GM18870 (cell line): ENCODE measurements at regions not wholly inside any gene's neighbourhood (a gene's known extent, or its start where the extent isn't known, plus 50 kb on each side); places are given as distances from the start of the nearest gene placed in this dataset.

Experiments
- ATAC-seq: cut with Tn5 transposase; IDR thresholded peaks from one replicate; pipeline ENCODE4 v1.9.1; 2021; ENCODE audit warnings: moderate library complexity; ENCODE audit not compliant: unreplicated experiment

GRCh38 chr15:31852933-31853799 lies 177.1 kb upstream of the CHRNA7 start:
- ATAC-seq = no peak

GRCh38 chr15:31856581-31856980 lies 173.7 kb upstream of the CHRNA7 start:
- no peak for ATAC-seq

GRCh38 chr15:31857194-31857593 lies 173.1 kb upstream of the CHRNA7 start:
- ATAC-seq = no peak

- no peak for ATAC-seq
These were observed 172.3 kb upstream of the CHRNA7 start for GRCh38 chr15:31858026-31858425.

- ATAC-seq = no peak
These were observed 164.1 kb upstream of the CHRNA7 start for GRCh38 chr15:31866248-31866647.

- ATAC-seq = no peak
These were observed 162.5 kb upstream of the CHRNA7 start for GRCh38 chr15:31867536-31868442.

GRCh38 chr15:31869686-31870307 lies 160.5 kb upstream of the CHRNA7 start:
- ATAC-seq = no peak

- ATAC-seq = peak; percentile 76
These were observed 159.8 kb upstream of the CHRNA7 start, which contains the start of gene OTUD7A for GRCh38 chr15:31870328-31871165. OTUD7A (minus strand) TSS chr15:31870673.

GRCh38 chr15:31871166-31871886 lies 159.0 kb upstream of the CHRNA7 start:
- ATAC-seq = no peak

GRCh38 chr15:31871887-31872281 lies 158.4 kb upstream of the CHRNA7 start:
- no peak for ATAC-seq

GRCh38 chr15:31887246-31887645 lies 143.1 kb upstream of the CHRNA7 start:
- no peak for ATAC-seq

- no peak for ATAC-seq
These were observed 137.8 kb upstream of the CHRNA7 start for GRCh38 chr15:31892513-31892912.

GRCh38 chr15:31893780-31894179 lies 136.5 kb upstream of the CHRNA7 start:
- no peak for ATAC-seq

- no peak for ATAC-seq
These were observed 132.6 kb upstream of the CHRNA7 start for GRCh38 chr15:31897746-31898145.

GRCh38 chr15:31901501-31901900 lies 128.8 kb upstream of the CHRNA7 start:
- no peak for ATAC-seq

- ATAC-seq = no peak
These were observed 125.3 kb upstream of the CHRNA7 start for GRCh38 chr15:31905054-31905453.

- ATAC-seq = no peak
These were observed 104.8 kb upstream of the CHRNA7 start for GRCh38 chr15:31925541-31925940.

- no peak for ATAC-seq
These were observed 99.3 kb upstream of the CHRNA7 start for GRCh38 chr15:31930967-31931366.

- ATAC-seq = no peak
These were observed 97.7 kb upstream of the CHRNA7 start for GRCh38 chr15:31932576-31932975.

GRCh38 chr15:31934821-31935220 lies 95.5 kb upstream of the CHRNA7 start:
- no peak for ATAC-seq
